ENCODE measurements at regions not wholly inside any gene's neighbourhood (a gene's known extent, or its start where the extent isn't known, plus 50 kb on each side); places are given as distances from the start of the nearest gene placed in this dataset.

DNA sequence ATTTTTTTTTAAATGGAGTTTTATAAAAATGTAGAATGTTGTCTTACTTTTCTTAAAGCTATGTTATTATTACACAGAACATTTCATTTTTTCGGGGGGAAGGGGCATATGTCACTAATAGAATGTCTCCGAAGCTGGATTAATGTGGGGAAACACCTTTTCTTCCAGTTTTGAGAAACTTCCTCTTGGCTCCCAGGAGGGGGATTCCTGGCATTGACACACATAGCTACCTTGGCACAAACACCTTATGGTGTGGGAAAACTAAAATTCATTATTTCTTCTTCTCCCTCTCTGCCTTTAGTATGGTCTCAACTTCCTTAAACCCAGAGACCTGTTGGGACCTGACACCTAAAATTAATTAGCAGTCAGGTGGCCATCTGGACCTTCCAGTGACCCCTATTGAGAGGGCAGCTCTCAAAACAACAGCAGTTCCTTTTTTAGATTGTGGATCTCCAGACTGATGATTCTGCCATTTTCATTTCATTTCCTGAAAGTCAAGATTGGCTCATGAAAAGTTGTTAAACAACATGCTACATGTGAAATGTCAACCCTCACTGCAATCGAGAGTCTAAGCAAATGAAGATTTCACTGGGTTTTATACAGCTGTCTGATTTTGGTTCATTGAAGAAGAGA is 70.1 kb upstream of the EDEM3 start:
- no peak for TF ChIP-seq CTCF (IDR thresholded peaks at IDR 0.05)
- TF ChIP-seq EP300 (IDR thresholded peaks at IDR 0.05): no peak
- no peak for TF ChIP-seq POLR2A (IDR thresholded peaks at IDR 0.05)
- no peak for TF ChIP-seq POLR2AphosphoS5 (IDR thresholded peaks at IDR 0.05)

All from gastroesophageal sphincter (tissue), 3 donors.